ENCODE measurements at regions not wholly inside any gene's neighbourhood (a gene's known extent, or its start where the extent isn't known, plus 50 kb on each side); places are given as distances from the start of the nearest gene placed in this dataset.
A peak's percentile ranks its signal among the peaks of the same experiment; 100 is the strongest.

DNA sequence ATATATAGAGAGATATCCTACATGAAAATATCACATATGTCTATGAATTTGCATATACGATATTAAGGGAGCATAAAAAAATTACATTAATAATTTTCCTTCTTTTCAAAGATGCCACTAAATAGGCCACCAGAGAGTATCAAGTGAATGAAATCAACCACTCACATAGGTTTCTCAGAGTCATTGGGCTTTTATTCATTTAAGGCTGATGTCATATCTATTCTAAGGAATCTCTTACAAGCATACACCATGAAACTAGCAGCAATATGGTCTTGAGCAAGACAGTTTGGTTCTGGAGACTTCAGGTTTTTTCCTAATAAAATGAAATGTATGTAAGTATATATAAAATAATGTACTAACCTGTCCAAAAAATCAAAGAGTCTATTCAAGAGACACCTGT is 420.4 kb downstream of the PLA2G4A start:
- DNase-seq (ENCODE audit: low read depth): no peak
- TF ChIP-seq, protein P1, sequence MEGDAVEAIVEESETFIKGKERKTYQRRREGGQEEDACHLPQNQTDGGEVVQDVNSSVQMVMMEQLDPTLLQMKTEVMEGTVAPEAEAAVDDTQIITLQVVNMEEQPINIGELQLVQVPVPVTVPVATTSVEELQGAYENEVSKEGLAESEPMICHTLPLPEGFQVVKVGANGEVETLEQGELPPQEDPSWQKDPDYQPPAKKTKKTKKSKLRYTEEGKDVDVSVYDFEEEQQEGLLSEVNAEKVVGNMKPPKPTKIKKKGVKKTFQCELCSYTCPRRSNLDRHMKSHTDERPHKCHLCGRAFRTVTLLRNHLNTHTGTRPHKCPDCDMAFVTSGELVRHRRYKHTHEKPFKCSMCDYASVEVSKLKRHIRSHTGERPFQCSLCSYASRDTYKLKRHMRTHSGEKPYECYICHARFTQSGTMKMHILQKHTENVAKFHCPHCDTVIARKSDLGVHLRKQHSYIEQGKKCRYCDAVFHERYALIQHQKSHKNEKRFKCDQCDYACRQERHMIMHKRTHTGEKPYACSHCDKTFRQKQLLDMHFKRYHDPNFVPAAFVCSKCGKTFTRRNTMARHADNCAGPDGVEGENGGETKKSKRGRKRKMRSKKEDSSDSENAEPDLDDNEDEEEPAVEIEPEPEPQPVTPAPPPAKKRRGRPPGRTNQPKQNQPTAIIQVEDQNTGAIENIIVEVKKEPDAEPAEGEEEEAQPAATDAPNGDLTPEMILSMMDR (IDR thresholded peaks at IDR 0.05; ENCODE audit: low read length, missing control alignments): no peak

DNA sequence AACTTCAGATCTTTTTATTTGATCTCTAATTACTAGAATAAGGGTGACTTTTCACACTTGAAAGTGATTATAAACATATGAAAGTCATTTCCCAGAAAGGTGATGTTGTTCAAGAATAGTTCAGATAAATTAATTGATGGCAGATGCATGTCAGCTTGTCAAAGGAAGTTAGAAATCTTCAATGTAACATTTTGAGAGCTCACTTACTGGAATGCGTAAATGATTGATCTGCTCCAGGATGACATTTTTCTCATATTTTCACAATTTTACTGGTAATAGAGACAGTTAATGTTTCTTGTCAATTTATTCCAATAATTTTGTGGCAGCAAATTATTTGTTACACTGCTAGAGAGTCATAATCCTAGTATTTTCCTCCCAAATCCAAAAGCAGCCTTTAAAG is 424.2 kb downstream of the PLA2G4A start:
- no peak overlapping the region for H3K4me3 ChIP-seq (replicated peaks; ENCODE audit: low read depth, low read length)
- TF ChIP-seq, protein P1 (IDR thresholded peaks at IDR 0.05; ENCODE audit: low read length, missing control alignments): no peak
- DNase-seq (ENCODE audit: low read depth): no peak

More for the DNA sequence above, 420.4 kb downstream of the PLA2G4A start:
- no peak overlapping the region for H3K4me3 ChIP-seq (replicated peaks; ENCODE audit: low read depth, low read length)

DNA sequence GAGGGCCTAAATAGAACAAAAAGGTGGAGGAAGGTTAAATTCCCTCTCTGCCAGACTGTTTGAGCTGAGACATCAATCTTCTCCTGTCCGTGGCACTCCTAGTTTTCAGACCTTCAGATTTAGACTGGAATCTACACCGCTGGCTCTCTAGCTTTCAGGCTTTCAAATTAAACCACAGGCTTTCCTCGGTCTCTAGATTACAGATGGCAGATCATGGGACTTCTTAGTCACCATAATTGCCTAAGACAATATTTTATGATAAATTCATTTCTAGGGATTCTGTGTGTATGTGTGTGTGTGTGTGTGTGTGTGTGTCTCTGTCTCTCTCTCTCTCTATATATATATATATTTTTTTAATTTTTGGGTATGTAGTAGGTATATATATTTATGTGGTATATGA is 428.7 kb downstream of the PLA2G4A start:
- TF ChIP-seq, protein P1 (IDR thresholded peaks at IDR 0.05; ENCODE audit: low read length, missing control alignments): no peak
- no peak for DNase-seq (ENCODE audit: low read depth)
- no peak overlapping the region for H3K4me3 ChIP-seq (replicated peaks; ENCODE audit: low read depth, low read length)

DNA sequence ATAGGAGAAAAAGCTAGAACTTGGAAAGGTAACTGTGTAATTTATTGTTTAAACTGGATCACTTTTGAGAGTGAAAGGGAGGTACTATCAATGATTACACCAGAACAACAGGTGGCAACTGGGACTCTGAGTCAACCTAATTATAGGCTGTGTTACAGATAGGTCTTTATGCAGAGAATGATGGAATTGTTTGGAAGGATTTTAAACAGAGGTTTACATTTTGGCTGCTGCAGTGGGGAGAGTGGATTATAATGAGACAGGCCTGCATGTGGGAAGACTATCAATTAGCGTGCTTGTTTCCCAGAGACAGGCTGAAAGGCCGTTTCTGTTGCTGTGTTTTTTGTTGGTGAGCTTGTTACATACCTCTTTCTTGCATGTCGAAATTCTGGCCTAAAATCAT is 432.9 kb downstream of the PLA2G4A start:
- H3K4me3 ChIP-seq (replicated peaks; ENCODE audit: low read depth, low read length): no peak overlapping the region
- DNase-seq (ENCODE audit: low read depth): no peak
- TF ChIP-seq, protein P1 (IDR thresholded peaks at IDR 0.05; ENCODE audit: low read length, missing control alignments): no peak

DNA sequence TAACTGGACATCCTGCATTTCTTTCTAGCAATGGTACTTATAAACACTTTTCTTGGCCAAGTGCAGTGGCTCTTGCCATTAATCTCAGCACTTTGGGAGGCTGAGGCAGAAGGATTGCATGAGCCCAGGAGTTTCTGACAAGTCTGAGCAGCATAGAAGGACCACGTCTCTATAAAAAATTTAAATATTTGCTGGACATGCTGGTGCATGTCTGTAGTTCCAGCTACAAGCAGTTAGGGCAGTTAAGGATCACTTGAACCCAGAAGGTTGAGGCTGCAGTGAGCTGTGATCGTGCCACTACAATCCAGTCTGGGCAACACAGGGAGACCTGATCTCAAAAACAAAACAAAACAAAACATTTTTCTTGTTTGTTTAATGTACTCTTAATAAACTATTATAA is 434.0 kb downstream of the PLA2G4A start:
- H3K4me3 ChIP-seq (replicated peaks; ENCODE audit: low read depth, low read length): no peak overlapping the region
- DNase-seq (ENCODE audit: low read depth): no peak
- TF ChIP-seq, protein P1 (IDR thresholded peaks at IDR 0.05; ENCODE audit: low read length, missing control alignments): no peak

- DNase-seq (ENCODE audit: low read depth): peak; percentile 59
- H3K4me3 ChIP-seq (replicated peaks; ENCODE audit: low read depth, low read length): no peak overlapping the region
- TF ChIP-seq, protein P1 (IDR thresholded peaks at IDR 0.05; ENCODE audit: low read length, missing control alignments): peak; percentile 42
Observed at GRCh38 chr1:187264995-187265602, 436.4 kb downstream of the PLA2G4A start.

DNA sequence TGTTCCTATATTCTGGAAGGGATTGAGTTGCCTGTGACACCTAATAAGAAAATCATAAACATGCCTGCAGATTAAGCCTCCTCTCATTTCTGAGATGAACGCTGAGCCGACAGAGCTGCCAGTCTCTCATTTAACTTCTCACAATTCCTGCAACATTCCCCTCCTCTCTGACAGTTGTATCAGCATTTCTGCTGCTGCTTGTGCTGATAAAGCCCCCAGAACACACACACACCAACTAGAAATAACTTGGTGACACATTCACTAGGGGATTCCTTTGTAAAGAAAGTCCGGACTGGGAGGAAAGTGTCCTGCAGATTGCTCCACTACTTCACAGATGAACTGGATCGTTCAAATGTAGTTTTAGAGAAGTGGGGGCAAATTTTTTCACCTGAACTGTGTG is 437.3 kb downstream of the PLA2G4A start:
- TF ChIP-seq, protein P1 (IDR thresholded peaks at IDR 0.05; ENCODE audit: low read length, missing control alignments): no peak
- DNase-seq (ENCODE audit: low read depth): no peak

More for the DNA sequence above, 437.3 kb downstream of the PLA2G4A start:
- H3K4me3 ChIP-seq (replicated peaks; ENCODE audit: low read depth, low read length): no peak overlapping the region
